Fibroblast of peridontal ligament (primary cell): ENCODE measurements at regions not wholly inside any gene's neighbourhood (a gene's known extent, or its start where the extent isn't known, plus 50 kb on each side); places are given as distances from the start of the nearest gene placed in this dataset.

Experiments
- DNase-seq: peaks from one replicate; pipeline ENCODE4 v3.0.0-alpha.2; 2010; ENCODE audit errors: extremely low read depth

GRCh38 chr18:30343090-30343489, 699.5 kb downstream of the DSC3 start:
- DNase-seq, result no peak

- no peak for DNase-seq
Measured at GRCh38 chr18:30342675-30343074, 699.9 kb downstream of the DSC3 start.

GRCh38 chr18:30334781-30335180, 707.8 kb downstream of the DSC3 start:
- DNase-seq, result no peak

- DNase-seq, result no peak
Measured at GRCh38 chr18:30333310-30333709, 709.2 kb downstream of the DSC3 start.

- no peak for DNase-seq
Measured at GRCh38 chr18:30328839-30329238, 713.7 kb downstream of the DSC3 start.

GRCh38 chr18:30302181-30302580, 740.4 kb downstream of the DSC3 start:
- no peak for DNase-seq

- DNase-seq, result no peak
Measured at GRCh38 chr18:30298769-30299168, 743.8 kb downstream of the DSC3 start.

GRCh38 chr18:30288662-30289414, 753.7 kb downstream of the DSC3 start:
- no peak for DNase-seq

GRCh38 chr18:30280861-30281470, 761.6 kb downstream of the DSC3 start:
- DNase-seq, result peak; percentile 71

GRCh38 chr18:30280186-30280585, 762.4 kb downstream of the DSC3 start:
- DNase-seq, result no peak

- no peak for DNase-seq
Measured at GRCh38 chr18:30277676-30278075, 764.9 kb downstream of the DSC3 start.

- no peak for DNase-seq
Measured at GRCh38 chr18:30271716-30272115, 770.8 kb downstream of the DSC3 start.

GRCh38 chr18:30265190-30265589, 777.4 kb downstream of the DSC3 start:
- DNase-seq, result no peak

- no peak for DNase-seq
Measured at GRCh38 chr18:30254331-30254730, 788.2 kb downstream of the DSC3 start.

GRCh38 chr18:30248056-30248455, 794.5 kb downstream of the DSC3 start:
- no peak for DNase-seq

- DNase-seq, result no peak
Measured at GRCh38 chr18:30245766-30246455, 796.6 kb downstream of the DSC3 start.

- DNase-seq, result no peak
Measured at GRCh38 chr18:30234755-30235154, 807.8 kb downstream of the DSC3 start.

GRCh38 chr18:30211112-30211511, 831.4 kb downstream of the DSC3 start:
- DNase-seq, result no peak

- DNase-seq, result no peak
Measured at GRCh38 chr18:30208546-30208945, 834.0 kb downstream of the DSC3 start.

GRCh38 chr18:30192216-30192615, 850.3 kb downstream of the DSC3 start:
- no peak for DNase-seq

- DNase-seq, result no peak
Measured at GRCh38 chr18:30186245-30186644, 856.3 kb downstream of the DSC3 start.

GRCh38 chr18:30177056-30177455, 865.5 kb downstream of the DSC3 start:
- no peak for DNase-seq

- no peak for DNase-seq
Measured at GRCh38 chr18:30175621-30176225, 866.8 kb downstream of the DSC3 start.
